HG03521 (cell line): ENCODE measurements at regions not wholly inside any gene's neighbourhood (a gene's known extent, or its start where the extent isn't known, plus 50 kb on each side); places are given as distances from the start of the nearest gene placed in this dataset.
"Not testable (repeated sequence)": the region's sequence is repeated elsewhere in the genome, so short reads cannot be mapped to it uniquely, and the experiment has no call there.

ENCODE experiments used
- ATAC-seq: cut with Tn5 transposase; IDR thresholded peaks from one replicate; pipeline ENCODE4 v1.9.1; 2021; ENCODE audit warnings: mild to moderate bottlenecking, moderate library complexity; ENCODE audit not compliant: unreplicated experiment

DNA sequence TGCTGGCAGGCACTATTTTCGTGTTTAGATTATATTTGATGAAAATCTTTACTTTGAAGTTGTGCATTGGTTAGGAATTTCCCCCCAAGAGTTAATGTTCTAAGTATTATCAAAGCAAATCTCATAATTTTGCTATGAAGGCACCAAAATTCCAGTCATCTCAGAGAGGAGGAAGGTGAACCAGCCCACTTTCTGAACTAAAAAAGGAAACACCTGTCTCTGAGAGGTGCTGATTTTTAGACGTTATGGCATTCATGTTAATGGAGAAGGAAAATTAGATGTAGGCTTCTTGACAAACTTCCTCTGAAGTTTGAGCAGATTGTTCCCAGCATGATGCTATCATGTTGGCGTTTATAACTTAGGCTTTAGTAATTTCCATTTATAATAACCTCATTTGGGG, 432.9 kb upstream of the ACTBL2 start:
- ATAC-seq = no peak

DNA sequence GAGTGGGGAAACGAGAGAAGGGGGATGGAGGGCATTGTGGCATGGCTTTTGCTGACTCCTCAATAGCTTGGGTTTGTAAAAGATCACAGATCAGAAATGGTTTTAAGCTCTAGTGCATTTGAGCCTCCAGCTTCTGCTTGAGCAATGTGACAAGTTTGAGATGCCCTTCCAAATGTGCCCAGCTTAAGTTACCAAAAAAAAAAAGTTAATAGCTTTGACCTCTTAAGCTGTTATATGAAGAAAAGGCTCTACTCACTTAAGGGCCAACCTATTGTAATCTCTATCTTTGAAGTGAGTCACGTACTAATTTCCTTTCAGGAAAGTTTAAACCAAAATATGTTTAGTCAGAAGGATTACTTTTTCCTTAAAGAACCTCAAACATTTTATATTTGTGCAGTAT, 428.8 kb upstream of the ACTBL2 start:
- ATAC-seq = no peak

DNA sequence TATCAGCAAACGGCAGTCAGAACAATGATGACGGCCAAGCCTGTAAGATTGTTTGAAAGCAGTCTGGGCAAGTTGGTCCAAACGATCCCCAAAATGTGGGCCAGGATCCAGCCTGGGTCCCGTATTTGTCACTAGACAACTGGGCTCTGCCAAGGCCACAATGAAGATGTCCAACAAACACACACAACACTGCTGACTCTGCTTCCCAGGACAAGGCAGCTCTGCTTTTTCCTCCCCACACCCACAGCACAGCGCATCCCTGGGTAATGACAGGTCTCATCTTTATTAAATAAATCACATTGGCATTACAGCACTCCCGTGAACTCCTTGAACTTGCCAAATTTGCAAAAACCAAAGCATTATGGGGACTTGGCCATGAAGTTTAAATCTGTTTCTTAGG, 424.1 kb upstream of the ACTBL2 start:
- no peak for ATAC-seq

DNA sequence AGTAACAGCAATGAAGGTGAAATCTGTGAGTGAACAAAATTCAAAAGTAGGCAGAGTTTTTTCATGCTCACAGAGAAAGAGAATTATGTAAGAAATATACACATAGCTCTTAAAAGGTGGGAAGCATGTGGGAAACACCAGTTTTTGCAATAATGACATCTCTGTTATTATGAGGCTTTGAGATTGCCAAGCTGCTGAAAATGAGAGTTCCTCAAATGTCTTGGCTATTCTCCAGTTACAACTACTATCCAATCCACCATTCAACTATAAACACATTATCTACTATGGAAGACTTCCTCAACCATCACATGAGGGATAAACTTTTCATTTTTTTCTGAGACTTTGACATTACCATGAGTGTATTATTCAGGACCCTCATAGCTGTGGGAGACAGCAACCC, 420.8 kb upstream of the ACTBL2 start:
- no peak for ATAC-seq

DNA sequence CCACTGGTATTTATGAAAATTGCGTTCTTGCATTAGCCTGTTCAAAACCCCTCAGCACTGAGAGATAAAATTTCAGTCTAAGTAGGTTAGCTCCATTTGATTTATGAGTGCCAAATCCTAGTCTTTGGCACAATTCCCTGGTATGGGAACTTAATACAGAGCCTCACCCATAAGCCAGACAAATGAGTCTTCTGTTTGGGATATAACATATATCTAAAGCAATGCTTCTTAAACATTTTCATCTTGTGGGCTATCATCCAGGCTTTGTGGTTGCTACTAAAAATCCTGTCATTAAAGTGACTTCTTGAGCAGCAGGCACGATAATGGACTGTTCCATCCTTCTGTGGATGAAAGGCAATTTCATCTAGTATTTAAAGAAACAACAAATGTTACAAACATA, 419.5 kb upstream of the ACTBL2 start:
- ATAC-seq = no peak

DNA sequence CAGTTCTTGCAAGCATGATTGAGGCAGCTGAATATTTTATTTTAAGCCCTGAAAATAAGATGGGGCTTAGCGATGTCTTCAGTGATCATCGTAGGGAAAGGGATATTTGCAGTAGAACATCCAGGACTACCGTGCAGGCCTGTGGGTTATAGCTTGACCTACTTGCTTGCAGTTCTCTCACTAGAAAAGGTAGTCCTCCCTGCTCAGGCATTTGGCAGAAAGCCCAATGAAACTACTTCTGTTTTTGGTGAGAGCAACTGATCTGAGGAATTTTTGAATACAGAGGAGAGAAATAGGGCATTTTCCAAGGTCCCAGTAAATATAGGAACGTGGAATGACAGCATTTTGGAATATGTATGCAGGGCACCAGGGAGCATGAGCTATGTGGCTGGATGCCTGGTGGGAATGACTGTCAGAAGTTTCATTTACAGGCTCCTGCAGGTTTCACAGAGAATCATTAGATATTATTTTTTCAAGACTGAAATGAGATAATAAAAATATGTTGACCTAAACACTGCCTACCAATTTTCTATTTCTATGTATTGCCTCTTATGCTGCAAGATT, 417.9 kb upstream of the ACTBL2 start:
- no peak for ATAC-seq

DNA sequence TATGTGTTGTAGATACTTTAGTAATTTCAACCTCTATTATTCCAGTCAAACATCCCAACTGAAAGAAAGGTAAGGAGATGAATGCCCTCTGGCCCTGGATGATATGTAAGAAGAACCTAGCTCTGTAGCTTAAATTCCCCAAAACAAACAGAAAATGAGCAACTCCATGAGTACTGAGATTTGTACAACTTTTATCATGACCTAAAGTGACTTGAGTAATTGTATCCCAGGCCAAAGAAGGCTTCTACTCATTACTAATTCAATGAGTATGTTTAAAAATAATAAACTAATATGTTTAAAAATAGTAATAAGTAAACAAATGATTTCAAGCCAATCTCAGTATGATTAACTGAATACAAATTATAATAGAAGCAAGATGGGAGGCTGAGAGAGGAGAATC, 414.0 kb upstream of the ACTBL2 start:
- ATAC-seq = no peak

DNA sequence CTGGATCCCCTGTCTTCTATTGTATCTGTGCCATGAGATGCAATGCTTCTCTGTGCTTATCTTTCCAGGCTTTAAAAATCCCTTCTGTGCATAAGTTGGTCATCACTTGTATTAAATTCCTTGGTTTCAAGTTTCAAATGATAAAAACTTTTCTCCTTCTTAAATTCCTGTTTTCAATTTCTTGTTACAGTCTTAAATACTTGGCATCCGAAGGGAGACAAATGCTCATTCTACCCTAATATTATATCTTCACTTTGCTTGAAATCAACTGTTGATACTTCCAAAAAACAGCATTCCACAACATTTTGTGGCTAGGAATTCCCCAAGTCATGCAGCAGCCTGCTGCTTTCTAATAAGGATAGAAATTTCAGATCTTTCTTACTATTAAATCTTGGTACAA, 413.2 kb upstream of the ACTBL2 start:
- ATAC-seq = no peak

DNA sequence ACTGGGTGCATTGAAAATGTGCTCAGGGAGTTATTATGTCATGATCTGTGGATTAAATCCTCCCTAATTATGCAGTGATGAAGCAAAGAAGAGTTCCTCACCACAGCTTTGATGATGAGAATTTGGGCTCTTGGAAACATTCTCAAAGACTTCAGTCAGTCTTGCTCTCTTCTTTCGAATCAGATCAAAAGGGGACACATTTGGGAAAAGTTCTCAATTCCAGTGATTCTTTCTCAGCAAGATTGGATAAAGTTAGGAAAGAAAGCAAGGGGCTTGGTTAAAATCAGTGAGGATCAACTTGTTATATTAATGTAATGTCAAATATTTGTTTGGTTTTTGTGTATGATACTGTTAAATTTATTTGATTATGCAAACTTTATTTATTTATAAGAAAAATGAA, 411.3 kb upstream of the ACTBL2 start:
- no peak for ATAC-seq

DNA sequence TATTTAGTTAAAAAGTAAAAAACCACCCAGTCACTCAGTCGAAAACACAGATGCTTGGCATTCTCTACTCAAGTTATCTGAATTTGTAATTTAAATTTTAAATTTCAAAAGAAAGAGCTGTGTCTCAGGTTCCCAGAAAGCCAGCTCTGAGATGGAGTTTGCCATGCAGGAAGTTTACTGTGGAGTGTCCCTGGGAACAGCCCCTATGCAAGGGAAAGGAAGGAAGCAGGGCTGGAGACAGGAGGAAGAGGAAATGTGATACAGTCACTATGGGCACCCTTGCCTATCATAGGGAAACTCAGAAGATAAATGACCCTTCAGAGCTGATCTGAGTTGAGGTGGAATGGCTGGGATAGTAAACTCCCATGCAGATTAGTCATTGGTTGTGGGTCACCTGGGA, 408.8 kb upstream of the ACTBL2 start:
- no peak for ATAC-seq

DNA sequence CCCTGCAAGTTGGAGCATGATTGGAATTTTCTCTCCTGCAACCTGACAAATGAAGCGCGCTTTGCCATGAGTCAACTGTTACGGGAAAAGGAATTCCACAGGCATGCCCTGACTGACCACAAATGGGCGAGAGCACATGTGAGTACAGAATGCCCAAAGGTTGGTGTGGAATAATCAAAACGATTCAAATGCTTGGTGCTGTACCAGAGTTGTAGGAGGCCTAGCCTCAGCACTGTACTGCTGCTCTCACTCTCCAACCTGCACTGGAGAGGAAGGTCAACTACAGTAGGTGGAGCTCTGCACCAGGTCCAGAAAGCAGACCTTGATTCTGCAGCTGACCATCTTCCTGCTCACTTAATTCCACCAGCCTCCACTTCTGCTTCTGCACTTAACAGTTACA, 406.9 kb upstream of the ACTBL2 start:
- ATAC-seq = no peak

DNA sequence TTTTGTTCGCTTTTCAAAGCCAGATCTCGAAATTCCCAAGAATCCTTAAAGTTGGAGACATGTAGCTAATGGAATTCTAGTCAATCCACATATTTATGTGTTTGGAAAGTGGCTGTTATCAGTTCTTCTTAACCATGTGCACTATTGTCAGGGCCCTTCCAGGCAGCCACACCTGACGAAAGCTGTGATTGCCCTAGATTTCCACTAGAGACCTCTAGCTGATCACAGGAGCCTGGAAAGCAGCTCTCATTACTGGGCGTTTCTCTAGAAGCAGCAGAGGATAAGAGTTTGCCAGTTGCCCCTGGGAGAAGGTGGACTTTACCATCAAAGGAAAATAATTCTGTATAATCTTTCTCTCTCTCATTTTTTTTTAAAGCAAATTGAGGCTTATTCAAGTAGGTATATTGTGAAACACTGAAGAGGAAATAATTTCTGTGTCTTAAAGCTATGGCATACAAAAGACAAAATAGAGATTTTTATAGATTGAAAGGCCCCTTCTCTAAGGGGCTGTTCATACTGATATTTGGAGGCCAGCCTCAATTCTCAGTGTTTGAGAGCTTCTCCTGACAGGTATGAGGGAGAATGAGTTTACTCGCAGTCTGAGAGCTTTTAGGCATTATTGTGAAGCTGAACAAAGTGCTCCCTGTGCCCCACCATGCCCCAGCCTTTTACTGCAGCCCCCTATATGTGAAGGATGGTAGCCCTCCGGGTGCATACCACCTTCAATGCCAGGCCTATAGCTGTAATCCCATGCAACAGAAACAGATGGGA, 405.4 kb upstream of the ACTBL2 start:
- no peak for ATAC-seq

DNA sequence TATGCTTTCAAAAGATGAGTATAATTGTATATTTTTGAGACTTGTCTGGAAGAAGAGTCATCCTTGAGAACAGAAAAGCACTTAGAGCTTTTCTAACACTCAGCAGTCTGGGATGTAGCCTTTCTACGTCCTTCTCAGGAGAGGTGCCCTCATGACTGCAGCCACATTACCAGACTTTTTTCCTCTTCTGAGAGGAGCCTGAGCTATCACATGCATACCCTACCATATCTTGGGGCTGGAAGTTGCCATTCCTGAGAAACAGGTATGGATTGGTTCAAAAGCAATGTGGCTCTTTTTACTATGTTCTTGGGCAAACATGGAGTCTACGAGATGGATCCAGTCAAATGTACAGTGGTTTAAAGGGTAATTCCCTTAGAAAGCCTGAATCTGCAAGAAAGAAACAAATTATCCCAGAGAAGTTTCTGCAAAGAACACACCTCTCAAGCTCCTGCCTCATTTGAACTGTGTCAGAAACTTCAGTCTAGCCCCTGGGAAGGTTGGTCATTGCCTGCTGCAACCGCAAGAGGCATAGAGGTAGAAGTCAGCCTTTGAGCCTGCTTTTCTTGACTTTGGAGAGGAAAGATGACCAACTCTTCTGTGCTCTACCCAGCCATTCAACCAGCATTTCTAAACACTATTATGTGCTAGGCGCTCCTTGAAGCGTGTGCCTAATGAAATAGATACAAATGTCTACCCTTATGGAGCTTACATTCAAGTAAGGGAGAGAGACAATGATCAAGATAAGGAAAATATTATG, 401.9 kb upstream of the ACTBL2 start:
- no peak for ATAC-seq

DNA sequence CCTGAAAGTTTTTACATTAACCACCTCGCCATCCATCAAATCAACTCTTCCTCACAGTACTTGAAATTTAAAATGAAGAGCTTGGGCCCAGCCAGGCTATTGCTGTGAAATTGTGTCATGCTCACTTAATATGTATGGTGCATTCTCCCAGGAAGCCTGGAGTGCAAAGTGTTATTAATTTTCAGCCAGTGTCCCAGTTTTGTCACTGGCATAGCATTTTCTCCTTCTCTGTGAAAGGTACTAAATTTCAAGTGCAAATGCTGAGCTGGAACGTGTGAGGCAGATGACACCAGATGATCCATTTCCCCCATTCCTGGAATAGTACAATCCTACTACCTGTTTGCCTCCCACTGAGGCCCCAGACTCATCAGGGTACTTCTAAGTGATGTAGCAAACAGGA, 397.6 kb upstream of the ACTBL2 start:
- no peak for ATAC-seq

DNA sequence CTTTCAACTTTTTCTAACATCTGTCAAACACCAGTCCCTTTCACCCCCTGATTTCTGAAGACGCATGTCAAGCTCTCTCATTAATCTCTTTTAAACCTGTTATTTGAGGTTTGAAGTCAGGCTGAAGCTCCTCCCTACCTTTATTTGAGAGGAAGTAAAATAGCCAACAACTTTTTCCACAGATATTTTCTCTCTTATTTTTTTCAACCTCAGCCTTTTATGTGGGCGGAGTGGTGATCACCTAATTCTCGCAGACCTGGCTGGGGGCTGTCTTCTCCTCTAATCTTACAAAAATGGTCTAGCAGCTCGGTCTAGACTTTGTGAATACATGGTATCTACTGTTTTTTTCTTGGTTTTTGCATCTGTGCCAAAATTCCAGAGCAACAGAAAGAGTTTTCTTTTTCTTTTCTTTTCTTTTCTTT, 395.7 kb upstream of the ACTBL2 start:
- no peak for ATAC-seq

DNA sequence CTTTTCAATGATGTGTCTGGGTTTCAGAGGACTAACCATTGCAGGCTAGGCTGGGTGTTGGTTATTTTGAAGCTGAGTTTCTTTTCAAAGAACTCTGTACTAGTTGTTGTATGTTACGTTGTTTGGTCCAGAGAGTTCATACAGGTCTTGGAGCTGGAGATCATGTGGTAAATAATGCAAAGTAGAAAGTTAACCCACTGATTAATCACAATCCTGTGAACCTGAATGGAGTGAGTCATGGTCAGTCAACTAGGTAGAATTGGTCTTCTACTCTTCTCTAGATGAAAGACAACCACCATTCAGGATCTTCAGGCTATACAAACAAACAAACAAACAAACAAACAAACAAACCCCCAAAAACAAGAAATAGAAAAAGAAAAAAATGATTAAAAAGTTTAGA, 388.9 kb upstream of the ACTBL2 start:
- no peak for ATAC-seq

DNA sequence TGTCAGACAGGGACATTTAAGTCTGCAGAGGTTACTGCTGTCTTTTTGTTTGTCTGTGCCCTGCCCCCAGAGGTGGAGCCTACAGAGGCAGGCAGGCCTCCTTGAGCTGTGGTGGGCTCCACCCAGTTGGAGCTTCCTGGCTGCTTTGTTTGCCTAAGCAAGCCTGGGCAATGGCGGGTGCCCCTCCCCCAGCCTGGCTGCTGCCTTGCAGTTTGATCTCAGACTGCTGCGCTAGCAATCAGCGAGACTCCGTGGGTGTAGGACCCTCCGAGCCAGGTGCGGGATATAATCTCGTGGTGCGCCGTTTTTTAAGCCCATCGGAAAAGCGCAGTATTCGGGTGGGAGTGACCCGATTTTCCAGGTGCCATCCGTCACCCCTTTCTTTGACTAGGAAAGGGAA, 387.7 kb upstream of the ACTBL2 start:
- not testable (repeated sequence) for ATAC-seq

DNA sequence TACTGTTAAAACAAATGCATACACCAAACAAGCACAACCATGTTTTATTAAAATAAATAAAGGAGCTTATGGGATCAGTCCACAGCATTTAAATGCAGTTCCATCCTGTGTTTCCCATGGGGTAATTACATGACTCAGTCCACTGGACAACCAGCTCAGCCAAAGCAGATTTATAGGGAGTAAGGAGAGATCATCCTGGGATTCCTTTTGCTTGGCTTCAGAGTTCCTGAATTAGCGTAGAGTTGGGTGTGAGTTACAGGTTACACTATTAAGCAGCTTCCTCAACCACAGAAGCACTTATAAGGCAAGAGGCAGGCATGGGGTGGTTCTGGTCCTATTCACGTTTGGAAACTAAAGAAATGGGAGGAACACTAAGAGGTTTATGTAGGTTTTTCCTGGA, 381.1 kb upstream of the ACTBL2 start:
- no peak for ATAC-seq

DNA sequence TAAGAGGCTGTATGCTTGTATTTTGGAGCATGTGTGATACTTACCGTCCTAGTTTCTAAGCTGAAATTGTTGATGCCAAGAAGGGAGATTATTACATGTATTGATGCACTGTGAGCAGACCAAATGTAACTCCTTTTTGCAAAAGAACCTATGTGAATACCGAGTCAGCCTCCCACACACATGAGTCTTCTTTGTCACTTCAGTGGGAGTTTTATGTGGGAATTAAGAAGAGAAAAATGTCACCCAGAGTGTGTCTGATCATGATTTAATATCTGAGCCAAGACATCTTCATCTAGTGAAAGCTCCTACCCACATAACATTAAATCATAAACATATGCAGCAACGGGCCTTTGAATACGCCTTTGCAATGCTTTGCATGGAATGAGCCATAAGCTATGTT, 380.3 kb upstream of the ACTBL2 start:
- no peak for ATAC-seq

DNA sequence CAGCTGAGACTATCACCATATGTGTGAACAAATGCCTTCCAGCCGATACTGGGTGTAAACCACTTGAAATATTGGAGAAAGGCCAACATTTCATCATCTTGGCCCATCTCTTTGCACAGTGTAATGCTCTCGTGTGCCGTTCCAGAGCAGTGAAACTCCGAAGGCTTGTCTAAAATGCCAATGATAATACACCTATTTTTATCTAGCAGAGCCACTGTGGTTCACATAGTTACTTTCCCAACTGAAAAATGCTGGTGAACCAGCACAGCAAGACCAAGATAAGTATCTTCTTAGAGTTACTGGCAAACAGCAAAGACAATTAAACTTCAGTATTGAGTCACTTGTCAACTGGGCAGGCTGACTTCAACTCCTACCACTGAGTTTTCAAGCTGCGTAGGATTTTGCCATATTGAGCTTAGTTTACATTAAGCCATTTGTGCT, 379.9 kb upstream of the ACTBL2 start:
- ATAC-seq = no peak

DNA sequence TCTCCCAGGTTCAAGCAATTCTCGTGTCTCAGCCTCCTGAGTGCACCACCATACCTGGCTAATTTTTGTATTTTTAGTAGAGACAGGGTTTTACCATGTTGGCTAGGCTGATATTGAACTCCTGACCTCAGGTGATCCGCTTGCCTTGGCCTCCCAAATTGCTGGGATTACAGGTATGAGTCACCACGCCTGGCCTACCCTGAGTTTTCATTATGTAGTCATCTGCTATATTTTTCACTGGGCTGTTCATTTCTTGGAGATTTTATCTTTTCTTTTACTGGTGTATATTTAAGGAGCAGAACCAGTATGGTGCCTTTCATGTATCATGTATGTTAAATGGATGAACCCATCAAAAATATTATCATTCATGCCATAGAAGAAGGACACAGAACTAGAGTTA, 377.0 kb upstream of the ACTBL2 start:
- ATAC-seq = no peak

DNA sequence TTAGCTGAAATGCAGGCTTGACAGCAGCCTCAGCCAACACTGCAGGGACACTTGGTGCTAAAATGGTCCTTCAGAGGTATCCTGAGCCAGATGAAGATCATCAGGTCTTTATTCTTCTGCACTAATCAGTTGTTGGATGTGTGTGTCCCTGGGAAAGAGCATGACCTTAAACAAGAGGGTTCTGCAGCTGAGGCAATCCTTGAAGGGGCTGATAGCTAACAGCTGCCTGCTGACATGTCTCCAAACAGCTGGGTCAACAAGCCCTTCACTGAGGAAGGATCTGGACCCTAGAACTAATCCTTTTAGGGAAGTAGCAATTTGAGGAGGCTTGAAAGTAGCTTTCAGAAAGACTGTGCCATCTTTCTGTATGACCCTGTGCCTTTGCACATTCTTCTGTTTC, 376.3 kb upstream of the ACTBL2 start:
- no peak for ATAC-seq
